ENCODE measurements at regions not wholly inside any gene's neighbourhood (a gene's known extent, or its start where the extent isn't known, plus 50 kb on each side); places are given as distances from the start of the nearest gene placed in this dataset.

DNA sequence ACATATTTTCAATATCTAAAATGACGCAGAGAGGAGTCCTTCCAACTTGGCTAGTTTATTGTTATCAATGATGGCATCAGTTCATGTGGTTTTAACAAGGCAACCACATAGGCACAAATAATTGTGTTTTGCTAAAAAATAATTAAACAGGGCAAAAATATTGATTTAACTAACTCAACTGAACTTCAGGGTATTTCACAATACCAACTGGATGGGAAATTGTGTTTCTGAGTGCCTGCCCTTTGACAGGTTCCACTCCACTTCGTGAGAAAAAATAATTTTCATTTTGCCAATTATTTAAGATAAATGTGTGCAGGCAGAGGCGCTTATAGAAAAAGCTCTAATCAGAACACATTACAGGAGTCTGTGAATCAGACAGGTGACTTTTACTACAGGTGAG is 689.3 kb upstream of the CCDC54 start:
- peaks cover 3% of the 10 kb centered on the region for H3K27me3 Mint-ChIP-seq (ENCODE audit: low read depth)
- H3K36me3 Mint-ChIP-seq (ENCODE audit: low read depth): no peaks in the 10 kb centered on the region
- no peaks in the 10 kb centered on the region for H3K9me3 Mint-ChIP-seq
- no peak overlapping the region for H3K4me3 Mint-ChIP-seq
- H3K4me1 Mint-ChIP-seq: peaks cover 5% of the 10 kb centered on the region
- no peak for TF ChIP-seq CTCF (IDR thresholded peaks at IDR 0.05; ENCODE audit: unreplicated experiment in 3 of 3)
- H3K27ac Mint-ChIP-seq: no peak overlapping the region

DNA sequence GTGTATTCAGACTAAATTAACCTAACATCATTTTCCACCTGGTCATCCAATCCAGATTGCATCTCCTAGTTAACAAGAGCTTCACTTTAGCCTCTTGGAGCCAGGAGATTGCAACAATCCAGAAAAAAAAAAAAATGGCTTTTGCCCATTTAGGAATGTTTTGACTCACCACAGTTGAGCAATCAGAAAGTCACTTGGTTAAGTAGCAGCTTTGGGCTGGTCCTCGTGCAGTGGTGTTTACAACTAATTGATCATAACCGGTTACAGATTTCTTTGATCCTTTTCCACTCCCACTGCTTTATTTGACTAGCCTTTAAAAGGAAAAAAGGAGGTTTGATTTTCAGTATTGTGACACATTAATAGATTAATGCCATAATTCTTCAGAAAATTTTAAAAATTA is 688.8 kb upstream of the CCDC54 start:
- Mint-ChIP-seq H3K9me3 (no peaks in the 10 kb centered on the region), H3K27me3 (ENCODE audit: low read depth) (peaks cover 3% of the 10 kb centered on the region), H3K36me3 (ENCODE audit: low read depth) (no peaks in the 10 kb centered on the region), H3K27ac (no peak overlapping the region), H3K4me1 (peaks cover 5% of the 10 kb centered on the region), H3K4me3 (no peak overlapping the region)
- TF ChIP-seq CTCF (IDR thresholded peaks at IDR 0.05; ENCODE audit: unreplicated experiment in 3 of 3): no peak

DNA sequence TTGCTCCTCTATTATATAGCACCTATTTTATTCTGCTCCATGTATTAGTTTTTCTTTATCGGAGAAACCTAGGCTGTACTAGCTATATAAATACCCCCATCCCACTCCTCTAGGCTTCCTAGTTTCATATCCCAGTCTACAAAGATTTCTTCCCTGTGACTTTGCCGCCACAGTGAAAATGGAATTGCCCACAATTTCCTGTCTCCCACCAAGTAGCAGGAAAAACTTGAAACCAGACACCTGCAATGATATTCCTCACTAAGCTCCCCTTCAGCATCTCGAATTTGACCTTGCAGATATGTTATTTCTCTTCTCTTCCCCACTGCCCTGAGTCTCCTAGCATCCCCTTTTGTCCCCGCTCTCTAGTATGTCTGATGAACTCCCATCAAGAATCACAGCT is 685.8 kb upstream of the CCDC54 start:
- TF ChIP-seq CTCF (IDR thresholded peaks at IDR 0.05; ENCODE audit: unreplicated experiment in 3 of 3): no peak
- Mint-ChIP-seq H3K9me3 (no peaks in the 10 kb centered on the region), H3K4me3 (no peak overlapping the region), H3K27me3 (ENCODE audit: low read depth) (peaks cover 3% of the 10 kb centered on the region), H3K36me3 (ENCODE audit: low read depth) (no peaks in the 10 kb centered on the region), H3K27ac (peak overlapping the region in 1 of 3 experiments; percentile 55), H3K4me1 (peaks cover 21% of the 10 kb centered on the region)

DNA sequence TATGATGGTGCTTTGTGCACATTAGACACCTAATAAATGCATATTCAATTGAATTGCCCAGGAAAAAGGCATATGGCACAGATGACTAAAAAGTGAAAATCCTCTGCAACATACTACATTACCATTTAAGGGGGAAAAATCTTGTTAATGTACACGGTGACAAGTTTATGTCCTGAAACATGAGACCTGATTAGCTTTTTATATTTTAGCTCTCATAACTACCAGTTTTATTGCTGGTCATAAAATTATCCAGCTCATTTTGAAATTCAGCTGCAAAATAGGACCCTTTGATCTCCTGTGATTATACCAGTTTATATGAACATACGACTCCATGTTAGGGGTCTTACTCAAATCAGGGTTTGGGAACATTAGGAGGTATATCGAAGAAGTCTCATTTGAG is 684.6 kb upstream of the CCDC54 start:
- Mint-ChIP-seq H3K27ac (peak overlapping the region in 2 of 3 experiments; percentile 5 to 45), H3K4me1 (peaks cover 21% of the 10 kb centered on the region)

GRCh38 chr3:106699122-106699521 is 678.1 kb upstream of the CCDC54 start:
- H3K27ac Mint-ChIP-seq: peak overlapping the region in 1 of 3 experiments; percentile 13
- H3K9me3 Mint-ChIP-seq: no peaks in the 10 kb centered on the region
- no peaks in the 10 kb centered on the region for H3K27me3 Mint-ChIP-seq (ENCODE audit: low read depth)
- peaks cover 23% of the 10 kb centered on the region for H3K4me1 Mint-ChIP-seq
- no peaks in the 10 kb centered on the region for H3K36me3 Mint-ChIP-seq (ENCODE audit: low read depth)
- no peak overlapping the region for H3K4me3 Mint-ChIP-seq
- TF ChIP-seq CTCF (IDR thresholded peaks at IDR 0.05; ENCODE audit: unreplicated experiment in 3 of 3): no peak

More for the DNA sequence above, 684.6 kb upstream of the CCDC54 start:
- no peaks in the 10 kb centered on the region for H3K36me3 Mint-ChIP-seq (ENCODE audit: low read depth)
- H3K9me3 Mint-ChIP-seq: no peaks in the 10 kb centered on the region
- no peak overlapping the region for H3K4me3 Mint-ChIP-seq
- H3K27me3 Mint-ChIP-seq (ENCODE audit: low read depth): peaks cover 3% of the 10 kb centered on the region
- no peak for TF ChIP-seq CTCF (IDR thresholded peaks at IDR 0.05; ENCODE audit: unreplicated experiment in 3 of 3)

DNA sequence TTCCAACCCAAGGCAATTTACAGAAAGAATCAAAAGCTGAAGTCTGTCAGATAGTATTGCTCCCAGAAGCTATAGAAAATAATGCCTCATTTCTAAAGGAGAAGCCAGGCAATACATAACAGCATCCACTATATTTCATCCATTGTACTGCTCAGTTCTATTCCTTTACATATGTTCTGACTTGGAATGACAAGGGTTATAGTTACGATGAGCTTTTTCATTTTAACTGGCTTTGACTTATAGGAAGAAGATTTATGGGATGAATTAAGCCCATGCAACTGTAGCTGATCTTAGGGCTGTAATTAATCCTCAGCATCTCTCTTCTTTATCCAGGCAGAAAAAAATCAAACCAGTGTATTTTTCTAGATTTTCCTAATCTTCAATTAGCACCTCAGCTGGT is 676.3 kb upstream of the CCDC54 start:
- Mint-ChIP-seq H3K4me3 (no peak overlapping the region), H3K9me3 (no peaks in the 10 kb centered on the region), H3K36me3 (ENCODE audit: low read depth) (no peaks in the 10 kb centered on the region), H3K27me3 (ENCODE audit: low read depth) (no peaks in the 10 kb centered on the region), H3K27ac (peak overlapping the region in 1 of 3 experiments; percentile 66), H3K4me1 (peaks cover 7% of the 10 kb centered on the region)
- TF ChIP-seq CTCF (IDR thresholded peaks at IDR 0.05; ENCODE audit: unreplicated experiment in 3 of 3): no peak
